Endothelial cell (in vitro differentiated cells): ENCODE measurements at regions not wholly inside any gene's neighbourhood (a gene's known extent, or its start where the extent isn't known, plus 50 kb on each side); places are given as distances from the start of the nearest gene placed in this dataset.

Experiments
- DNase-seq: peaks from one replicate; pipeline ENCODE4 v3.0.0; 2021; ENCODE audit warnings: low spot score
- H3K27ac Mint-ChIP-seq: one replicate; pipeline ENCODE4 v1.8.0; 2021; ENCODE audit warnings: mixed read lengths, inconsistent platforms; ENCODE audit not compliant: unreplicated experiment
- H3K27me3 Mint-ChIP-seq: one replicate; pipeline ENCODE4 v1.8.0; 2021; ENCODE audit warnings: mild to moderate bottlenecking, moderate library complexity, mixed read lengths, inconsistent platforms; ENCODE audit not compliant: unreplicated experiment
- H3K36me3 Mint-ChIP-seq: one replicate; pipeline ENCODE4 v1.8.0; 2021; ENCODE audit warnings: mild to moderate bottlenecking, low read depth, mixed read lengths, inconsistent platforms; ENCODE audit not compliant: unreplicated experiment
- H3K4me1 Mint-ChIP-seq: one replicate; pipeline ENCODE4 v1.8.0; 2021; ENCODE audit warnings: mild to moderate bottlenecking, mixed read lengths, inconsistent platforms; ENCODE audit not compliant: unreplicated experiment
- H3K4me3 Mint-ChIP-seq: one replicate; pipeline ENCODE4 v1.8.0; 2021; ENCODE audit warnings: mild to moderate bottlenecking, mixed read lengths, inconsistent platforms; ENCODE audit not compliant: unreplicated experiment
- H3K9me3 Mint-ChIP-seq: one replicate; pipeline ENCODE4 v1.8.0; 2021; ENCODE audit warnings: mixed read lengths, inconsistent platforms; ENCODE audit not compliant: unreplicated experiment
- TF ChIP-seq, protein P1 (sequence below): fragments of 200-600 bp; sonication (generic); IDR thresholded peaks from one replicate; pipeline ENCODE4 v1.5.0; 2021; ENCODE audit warnings: antibody characterized with exemption; ENCODE audit not compliant: unreplicated experiment

- Mint-ChIP-seq H3K4me3 (no peak overlapping the region), H3K27me3 (peaks cover 4% of the 10 kb centered on the region), H3K9me3 (no peaks in the 10 kb centered on the region), H3K27ac (no peak overlapping the region), H3K4me1 (no peaks in the 10 kb centered on the region), H3K36me3 (peaks cover 3% of the 10 kb centered on the region)
- DNase-seq, result no peak
- TF ChIP-seq, protein P1, sequence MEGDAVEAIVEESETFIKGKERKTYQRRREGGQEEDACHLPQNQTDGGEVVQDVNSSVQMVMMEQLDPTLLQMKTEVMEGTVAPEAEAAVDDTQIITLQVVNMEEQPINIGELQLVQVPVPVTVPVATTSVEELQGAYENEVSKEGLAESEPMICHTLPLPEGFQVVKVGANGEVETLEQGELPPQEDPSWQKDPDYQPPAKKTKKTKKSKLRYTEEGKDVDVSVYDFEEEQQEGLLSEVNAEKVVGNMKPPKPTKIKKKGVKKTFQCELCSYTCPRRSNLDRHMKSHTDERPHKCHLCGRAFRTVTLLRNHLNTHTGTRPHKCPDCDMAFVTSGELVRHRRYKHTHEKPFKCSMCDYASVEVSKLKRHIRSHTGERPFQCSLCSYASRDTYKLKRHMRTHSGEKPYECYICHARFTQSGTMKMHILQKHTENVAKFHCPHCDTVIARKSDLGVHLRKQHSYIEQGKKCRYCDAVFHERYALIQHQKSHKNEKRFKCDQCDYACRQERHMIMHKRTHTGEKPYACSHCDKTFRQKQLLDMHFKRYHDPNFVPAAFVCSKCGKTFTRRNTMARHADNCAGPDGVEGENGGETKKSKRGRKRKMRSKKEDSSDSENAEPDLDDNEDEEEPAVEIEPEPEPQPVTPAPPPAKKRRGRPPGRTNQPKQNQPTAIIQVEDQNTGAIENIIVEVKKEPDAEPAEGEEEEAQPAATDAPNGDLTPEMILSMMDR, result no peak
These were observed 117.6 kb upstream of the SPATA13 start for GRCh38 chr13:24042710-24043440.

DNA sequence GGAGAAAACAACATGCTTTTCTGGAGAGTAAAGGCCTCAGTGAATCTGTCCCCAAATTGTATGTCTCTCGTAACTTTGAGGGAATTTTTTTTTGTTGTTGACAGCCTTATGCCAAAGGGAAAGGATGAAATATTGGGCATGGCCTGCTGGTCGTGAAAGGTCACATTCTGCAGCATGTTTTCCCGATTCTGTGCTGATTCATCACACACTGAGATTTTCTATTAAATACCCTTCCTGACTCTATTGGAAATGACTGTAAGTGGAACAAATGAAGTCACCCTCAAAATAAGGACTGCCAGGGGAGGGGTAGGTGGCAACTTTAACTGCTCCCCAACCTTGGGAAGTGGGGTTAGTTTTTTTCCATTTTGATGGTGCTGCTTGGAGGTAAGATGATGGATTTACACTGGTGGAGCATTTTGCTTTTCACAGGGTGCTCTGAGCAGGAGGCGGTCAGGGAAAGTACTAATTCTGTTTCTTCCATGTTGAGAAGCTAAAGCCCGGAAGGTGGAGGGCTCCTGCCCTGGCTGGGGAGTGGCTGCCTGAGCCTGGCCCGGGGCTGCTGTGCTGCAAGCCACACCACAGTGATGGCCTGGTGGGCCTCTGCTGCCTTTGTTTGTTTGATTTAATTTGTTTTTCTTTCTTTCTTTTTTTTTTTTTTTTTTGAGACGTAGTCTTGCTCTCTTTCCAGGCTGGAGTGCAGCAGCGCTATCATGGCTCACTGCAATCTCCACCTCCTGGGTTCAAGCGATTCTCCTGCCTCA is 116.8 kb upstream of the SPATA13 start:
- Mint-ChIP-seq H3K9me3 (no peaks in the 10 kb centered on the region), H3K4me3 (no peak overlapping the region), H3K36me3 (peaks cover 3% of the 10 kb centered on the region), H3K27ac (no peak overlapping the region), H3K27me3 (peaks cover 4% of the 10 kb centered on the region), H3K4me1 (no peaks in the 10 kb centered on the region)
- DNase-seq, result no peak
- TF ChIP-seq, protein P1, result no peak

DNA sequence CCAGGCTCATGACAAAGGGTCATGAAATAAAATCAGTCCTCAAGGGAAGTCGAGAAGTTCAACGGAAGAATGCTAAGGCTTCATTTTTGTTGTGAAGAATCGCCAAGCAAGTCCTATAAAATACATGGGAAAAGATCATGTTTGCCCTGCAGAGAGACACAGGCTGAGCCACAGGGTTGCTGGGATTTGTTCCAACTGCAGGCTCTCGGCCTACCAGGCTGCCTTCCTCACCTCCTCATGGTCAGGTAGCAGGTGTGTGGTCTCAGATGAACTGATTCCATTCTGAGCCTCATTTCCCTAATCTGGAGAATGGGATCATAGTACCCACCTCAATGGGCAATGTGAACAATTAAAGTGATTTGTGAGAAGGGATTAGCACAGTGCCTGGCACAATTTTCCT is 114.9 kb upstream of the SPATA13 start:
- Mint-ChIP-seq H3K4me3 (no peak overlapping the region), H3K4me1 (no peaks in the 10 kb centered on the region), H3K27ac (no peak overlapping the region), H3K27me3 (peaks cover 4% of the 10 kb centered on the region), H3K36me3 (peaks cover 3% of the 10 kb centered on the region), H3K9me3 (no peaks in the 10 kb centered on the region)
- TF ChIP-seq, protein P1, result no peak
- no peak for DNase-seq

GRCh38 chr13:24050292-24050711 is 110.2 kb upstream of the SPATA13 start:
- H3K4me1 Mint-ChIP-seq, result peaks cover 3% of the 10 kb centered on the region
- peaks cover 3% of the 10 kb centered on the region for H3K36me3 Mint-ChIP-seq
- DNase-seq, result no peak
- H3K9me3 Mint-ChIP-seq, result no peaks in the 10 kb centered on the region
- no peak overlapping the region for H3K27ac Mint-ChIP-seq
- no peak overlapping the region for H3K4me3 Mint-ChIP-seq
- TF ChIP-seq, protein P1, result no peak
- peaks cover 3% of the 10 kb centered on the region for H3K27me3 Mint-ChIP-seq
